ENCODE measurements at regions not wholly inside any gene's neighbourhood (a gene's known extent, or its start where the extent isn't known, plus 50 kb on each side); places are given as distances from the start of the nearest gene placed in this dataset.

GRCh38 chr2:11033114-11033513 lies 121.4 kb downstream of the KCNF1 start:
- DNase-seq (ENCODE audit: low read depth, low spot score): no peak
- no peak overlapping the region for H3K27ac ChIP-seq

GRCh38 chr2:11038641-11039040 lies 116.6 kb upstream of the SLC66A3 start:
- no peak overlapping the region for H3K27ac ChIP-seq
- no peak for DNase-seq (ENCODE audit: low read depth, low spot score)

GRCh38 chr2:11040992-11041391 lies 114.3 kb upstream of the SLC66A3 start:
- no peak for DNase-seq (ENCODE audit: low read depth, low spot score)
- H3K27ac ChIP-seq: no peak overlapping the region

GRCh38 chr2:11042841-11043240 lies 112.4 kb upstream of the SLC66A3 start:
- H3K27ac ChIP-seq: no peak overlapping the region
- no peak for DNase-seq (ENCODE audit: low read depth, low spot score)

- no peak overlapping the region for H3K27ac ChIP-seq
- no peak for DNase-seq (ENCODE audit: low read depth, low spot score)
Observed at GRCh38 chr2:11043245-11043644, 112.0 kb upstream of the SLC66A3 start.

GRCh38 chr2:11044201-11044600 lies 111.1 kb upstream of the SLC66A3 start:
- no peak overlapping the region for H3K27ac ChIP-seq
- DNase-seq (ENCODE audit: low read depth, low spot score): no peak

- DNase-seq (ENCODE audit: low read depth, low spot score): no peak
- H3K27ac ChIP-seq: no peak overlapping the region
Observed at GRCh38 chr2:11045294-11045693, 110.0 kb upstream of the SLC66A3 start.

GRCh38 chr2:11048335-11049008 lies 106.8 kb upstream of the SLC66A3 start:
- no peak overlapping the region for H3K27ac ChIP-seq
- DNase-seq (ENCODE audit: low read depth, low spot score): no peak

- no peak overlapping the region for H3K27ac ChIP-seq
- no peak for DNase-seq (ENCODE audit: low read depth, low spot score)
Observed at GRCh38 chr2:11050565-11050964, 104.7 kb upstream of the SLC66A3 start.

- H3K27ac ChIP-seq: no peak overlapping the region
Observed at GRCh38 chr2:11051280-11051679, 104.0 kb upstream of the SLC66A3 start.

GRCh38 chr2:11053546-11053945 lies 101.7 kb upstream of the SLC66A3 start:
- DNase-seq (ENCODE audit: low read depth, low spot score): no peak
- H3K27ac ChIP-seq: no peak overlapping the region

More at GRCh38 chr2:11051280-11051679, 104.0 kb upstream of the SLC66A3 start:
- no peak for DNase-seq (ENCODE audit: low read depth, low spot score)

GRCh38 chr2:11054783-11055678 lies 100.2 kb upstream of the SLC66A3 start:
- no peak for DNase-seq (ENCODE audit: low read depth, low spot score)
- H3K27ac ChIP-seq: no peak overlapping the region

GRCh38 chr2:11055679-11056215 lies 99.5 kb upstream of the SLC66A3 start:
- no peak overlapping the region for H3K27ac ChIP-seq
- DNase-seq (ENCODE audit: low read depth, low spot score): no peak

- no peak overlapping the region for H3K27ac ChIP-seq
- DNase-seq (ENCODE audit: low read depth, low spot score): peak; percentile 41
Observed at GRCh38 chr2:11056614-11057013, 98.7 kb upstream of the SLC66A3 start.

- DNase-seq (ENCODE audit: low read depth, low spot score): no peak
- H3K27ac ChIP-seq: no peak overlapping the region
Observed at GRCh38 chr2:11057031-11057430, 98.2 kb upstream of the SLC66A3 start.

GRCh38 chr2:11058129-11058528 lies 97.1 kb upstream of the SLC66A3 start:
- no peak for DNase-seq (ENCODE audit: low read depth, low spot score)

GRCh38 chr2:11060376-11061169 lies 94.7 kb upstream of the SLC66A3 start:
- no peak overlapping the region for H3K27ac ChIP-seq
- no peak for DNase-seq (ENCODE audit: low read depth, low spot score)

More at GRCh38 chr2:11058129-11058528, 97.1 kb upstream of the SLC66A3 start:
- no peak overlapping the region for H3K27ac ChIP-seq

- no peak overlapping the region for H3K27ac ChIP-seq
- no peak for DNase-seq (ENCODE audit: low read depth, low spot score)
Observed at GRCh38 chr2:11065833-11066485, 89.3 kb upstream of the SLC66A3 start.

- no peak for DNase-seq (ENCODE audit: low read depth, low spot score)
- no peak overlapping the region for H3K27ac ChIP-seq
Observed at GRCh38 chr2:11067221-11068078, 87.8 kb upstream of the SLC66A3 start.
